A673 (cell line): ENCODE measurements at regions not wholly inside any gene's neighbourhood (a gene's known extent, or its start where the extent isn't known, plus 50 kb on each side); places are given as distances from the start of the nearest gene placed in this dataset.
"Not testable (repeated sequence)": the region's sequence is repeated elsewhere in the genome, so short reads cannot be mapped to it uniquely, and the experiment has no call there.

Experiments used
- BruUV-seq: library from RNA; stranded (reverse); fragments of 400-500 nt; replicated peaks from 2 replicates; lab custom pipeline; 2021; lab: Mats Ljungman, UMichigan
- CTCF ChIA-PET: fragments of 300-600 bp; sonication (Branson Sonifier 250); formaldehyde crosslinking; loops from one replicate; lab custom pipeline; 2022; ENCODE audit warnings: antibody characterized with exemption; lab: Charles Lee
- POLR2A ChIA-PET: fragments of 300-600 bp; sonication (Branson Sonifier 250); formaldehyde crosslinking; loops from one replicate; lab custom pipeline; 2022; ENCODE audit warnings: antibody characterized with exemption; ENCODE audit not compliant: low non-redundant PET; lab: Charles Lee
- DNase-seq: peaks from one replicate; pipeline ENCODE4 v3.0.0-alpha.2; 2015; ENCODE audit warnings: low spot score
- H3K27ac ChIP-seq: fragments of 200-600 bp; sonication (generic); 2 replicates; pipeline ENCODE4 v1.5.1; 2016; ENCODE audit warnings: mixed run types, low read depth, mild to moderate bottlenecking, mixed read lengths, antibody characterized with exemption, low read length; ENCODE audit not compliant: poor library complexity, severe bottlenecking
- H3K27me3 ChIP-seq: fragments of 200-600 bp; sonication (generic); replicated peaks from 2 replicates; pipeline ENCODE4 v1.6.1; 2017; ENCODE audit warnings: mixed run types, low read depth, mild to moderate bottlenecking, mixed read lengths, antibody characterized with exemption, low read length; ENCODE audit not compliant: insufficient read depth, poor library complexity
- H3K36me3 ChIP-seq: fragments of 200-600 bp; sonication (generic); 2 replicates; pipeline ENCODE4 v1.6.1; 2016; ENCODE audit warnings: mixed run types, mild to moderate bottlenecking, mixed read lengths, antibody characterized with exemption, low read length; ENCODE audit not compliant: insufficient read depth, poor library complexity, severe bottlenecking
- H3K4me1 ChIP-seq: fragments of 200-600 bp; sonication (generic); 2 replicates; pipeline ENCODE4 v1.6.1; 2017; ENCODE audit warnings: mixed run types, mild to moderate bottlenecking, mixed read lengths, antibody characterized with exemption, low read length; ENCODE audit not compliant: insufficient read depth, poor library complexity, severe bottlenecking
- H3K4me3 ChIP-seq: fragments of 200-600 bp; sonication (generic); 2 replicates; pipeline ENCODE4 v1.5.1; 2016; ENCODE audit warnings: low read depth, mixed run types, mild to moderate bottlenecking, mixed read lengths, low read length; ENCODE audit not compliant: poor library complexity, severe bottlenecking
- H3K9me3 ChIP-seq: fragments of 200-600 bp; sonication (generic); 2 replicates; pipeline ENCODE4 v1.6.1; 2016; ENCODE audit warnings: mixed run types, low read depth, mild to moderate bottlenecking, mixed read lengths, antibody characterized with exemption, low read length; ENCODE audit not compliant: poor library complexity, severe bottlenecking
- CTCF ChIP-seq: fragments of 300-800, 200-600 bp; sonication (generic); conservative IDR thresholded peaks from 2 replicates; pipeline ENCODE4 v1.5.1; 2017; ENCODE audit warnings: low read depth, mild to moderate bottlenecking, antibody characterized with exemption, low read length, moderate library complexity, mixed read lengths
- EZH2 ChIP-seq: fragments of 200-600 bp; sonication (generic); IDR thresholded peaks from 2 replicates; pipeline ENCODE4 v1.6.1; 2017; ENCODE audit warnings: borderline replicate concordance, low read depth, mild to moderate bottlenecking, mixed read lengths, antibody characterized with exemption, low read length; ENCODE audit not compliant: poor library complexity, severe bottlenecking
- intact Hi-C: fragments of 100-400 bp; cut with micrococcal nuclease; formaldehyde crosslinking; loops from one replicate; pipeline ENCODE4 v1.10.0; 2022; ENCODE audit not compliant: unreplicated experiment

DNA sequence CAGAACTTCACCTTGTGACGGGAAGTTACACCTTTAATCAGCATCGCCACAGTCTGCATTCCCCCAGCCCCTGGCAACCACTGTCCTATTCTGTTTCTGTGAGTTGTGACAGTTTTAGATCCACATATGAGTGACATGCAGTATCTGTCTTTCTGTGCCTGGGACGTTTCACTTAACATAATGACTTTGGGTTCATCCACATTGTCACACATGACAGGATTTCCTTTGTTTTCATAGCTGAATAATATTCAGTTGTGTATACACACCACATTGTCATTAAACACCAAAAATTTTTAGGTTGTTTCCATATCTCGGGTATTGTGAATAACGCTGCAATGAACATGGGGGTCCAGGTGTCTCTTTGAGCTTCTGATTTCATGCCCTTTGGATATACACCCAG is 62.6 kb upstream of the BDH1 start:
- H3K9me3 ChIP-seq, H3K4me3 ChIP-seq, H3K4me1 ChIP-seq, CTCF ChIA-PET, H3K27me3 ChIP-seq, BruUV-seq, H3K27ac ChIP-seq, POLR2A ChIA-PET, DNase-seq, intact Hi-C loops: not testable (repeated sequence)
- peaks cover 61% of the 10 kb centered on the region for H3K36me3 ChIP-seq

GRCh38 chr3:197615430-197615829 is 59.7 kb upstream of the BDH1 start:
- BruUV-seq, result no TSS peak
- ChIA-PET POLR2A (no interaction called here), CTCF (no interaction called here)
- intact Hi-C loops, result no loop called here
- Histone ChIP-seq H3K4me1 (no peaks in the 10 kb centered on the region), H3K36me3 (peaks cover 72% of the 10 kb centered on the region), H3K27me3 (no peaks in the 10 kb centered on the region), H3K4me3 (no peak overlapping the region), H3K9me3 (no peaks in the 10 kb centered on the region), H3K27ac (no peak overlapping the region)
- TF ChIP-seq EZH2 (no peak), CTCF (no peak)
- DNase-seq, result no peak

- intact Hi-C loops, CTCF ChIA-PET, H3K4me1 ChIP-seq, H3K27me3 ChIP-seq, H3K27ac ChIP-seq, BruUV-seq, H3K4me3 ChIP-seq, H3K9me3 ChIP-seq, DNase-seq: not testable (repeated sequence)
- H3K36me3 ChIP-seq, result peaks cover 78% of the 10 kb centered on the region
- POLR2A ChIA-PET, result interaction anchor here (0.8 kb wide), 1 partner anchor 611 kb away, joined by 5 read pairs; no protein-coding TSS in a partner anchor
Observed at GRCh38 chr3:197614134-197614533, 58.4 kb upstream of the BDH1 start.

DNA sequence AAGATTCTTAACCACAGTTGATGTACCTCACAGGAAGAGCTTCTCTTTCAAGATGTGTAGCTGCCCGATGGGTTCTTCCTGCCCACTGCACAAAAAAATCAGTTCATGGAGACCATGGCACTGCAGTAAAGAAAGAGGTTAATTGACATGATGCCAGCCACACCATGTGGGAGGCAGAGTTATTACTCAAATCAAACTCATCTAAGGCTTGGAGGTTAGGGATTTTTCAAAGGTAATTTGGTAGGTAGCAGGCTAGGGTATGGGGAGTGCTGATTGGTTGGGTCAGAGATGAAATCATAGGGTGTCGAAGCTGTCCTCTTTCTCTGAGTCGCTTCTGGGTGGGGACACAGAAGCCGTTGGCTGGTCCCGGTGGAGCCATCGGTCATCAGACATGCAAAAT is 57.4 kb upstream of the BDH1 start:
- Histone ChIP-seq H3K27ac (no peak overlapping the region), H3K9me3 (no peaks in the 10 kb centered on the region), H3K27me3 (no peaks in the 10 kb centered on the region), H3K4me3 (no peak overlapping the region), H3K4me1 (no peaks in the 10 kb centered on the region), H3K36me3 (peaks cover 74% of the 10 kb centered on the region)
- DNase-seq, result no peak
- no TSS peak for BruUV-seq
- ChIA-PET CTCF (interaction anchor here (0.7 kb wide), 1 partner anchor 458 kb away, joined by 5 read pairs; no protein-coding TSS in a partner anchor), POLR2A (interaction anchor here (0.7 kb wide), 1 partner anchor 14 kb away, joined by 7 read pairs; no protein-coding TSS in a partner anchor)
- TF ChIP-seq CTCF (no peak), EZH2 (no peak)
- intact Hi-C loops, result no loop called here
